IMR-90 (cell line): ENCODE measurements at regions not wholly inside any gene's neighbourhood (a gene's known extent, or its start where the extent isn't known, plus 50 kb on each side); places are given as distances from the start of the nearest gene placed in this dataset.

Experiments
- ATAC-seq: fragments of 200-7000 bp; cut with Tn5 transposase; 2 replicates; pipeline ENCODE4 v1.9.1; 2020; ENCODE audit warnings: low read depth, mild to moderate bottlenecking, moderate library complexity
- BruUV-seq: library from RNA; stranded (reverse); fragments of 400-500 nt; replicated peaks from 2 replicates; lab custom pipeline; 2021; lab: Mats Ljungman, UMichigan
- CTCF ChIA-PET: fragments of 300-600 bp; formaldehyde crosslinking; extraction: SDS; loops from one replicate; lab custom pipeline; 2021; ENCODE audit warnings: antibody characterized with exemption; lab: Yijun Ruan, JAX
- POLR2A ChIA-PET: fragments of 300-600 bp; sonication (Branson Sonifier 250); formaldehyde crosslinking; loops from one replicate; lab custom pipeline; 2022; ENCODE audit warnings: antibody characterized with exemption; ENCODE audit not compliant: unreplicated experiment; lab: Charles Lee
- DNase-seq: peaks from one replicate; pipeline ENCODE4 v3.0.0; 2013
- H2AFZ ChIP-seq: replicated peaks from 2 replicates; pipeline ENCODE3; 2013; ENCODE audit warnings: low read length, mild to moderate bottlenecking; ENCODE audit not compliant: poor library complexity
- H2AK5ac ChIP-seq: 2 replicates; pipeline ENCODE4 v1.6.1; 2013; ENCODE audit warnings: low read depth, low read length, inconsistent platforms
- H2AK9ac ChIP-seq: replicated peaks from 2 replicates; pipeline ENCODE3; 2013; ENCODE audit warnings: mild to moderate bottlenecking, low read depth, low read length, moderate library complexity; ENCODE audit not compliant: poor library complexity
- H2BK120ac ChIP-seq: 2 replicates; pipeline ENCODE4 v1.6.1; 2013; ENCODE audit warnings: low read depth, low read length, inconsistent platforms
- H2BK15ac ChIP-seq: 3 replicates; pipeline ENCODE4 v1.6.1; 2013; ENCODE audit warnings: low read depth, low read length, inconsistent platforms
- H2BK20ac ChIP-seq: 2 replicates; pipeline ENCODE4 v1.6.1; 2013; ENCODE audit warnings: low read depth, mild to moderate bottlenecking, inconsistent platforms, low read length, moderate library complexity
- H2BK5ac ChIP-seq: 2 replicates; pipeline ENCODE4 v1.6.1; 2013; ENCODE audit warnings: mild to moderate bottlenecking, low read depth, low read length, inconsistent platforms; ENCODE audit not compliant: poor library complexity, severe bottlenecking
- H3K14ac ChIP-seq: replicated peaks from 2 replicates; pipeline ENCODE4 v1.6.1; 2013; ENCODE audit warnings: low read depth, low read length, inconsistent platforms
- H3K18ac ChIP-seq: 2 replicates; pipeline ENCODE4 v1.6.1; 2013; ENCODE audit warnings: low read depth, low read length, control low read depth
- H3K23ac ChIP-seq: 2 replicates; pipeline ENCODE4 v1.6.1; 2013; ENCODE audit warnings: low read depth, low read length, inconsistent platforms
- H3K27ac ChIP-seq: 2 replicates; pipeline ENCODE4 v1.5.1; 2013; ENCODE audit warnings: mild to moderate bottlenecking, control low read depth, low read length; ENCODE audit not compliant: insufficient read depth
- H3K27me3 ChIP-seq: 2 replicates; pipeline ENCODE4 v1.6.1; 2013; ENCODE audit warnings: low read length; ENCODE audit not compliant: control insufficient read depth, insufficient read depth
- H3K36me3 ChIP-seq: 2 replicates; pipeline ENCODE4 v1.6.1; 2013; ENCODE audit warnings: low read length, mixed read lengths; ENCODE audit not compliant: control insufficient read depth, insufficient read depth
- H3K4ac ChIP-seq: 2 replicates; pipeline ENCODE4 v1.6.1; 2013; ENCODE audit warnings: low read depth, low read length, inconsistent platforms
- H3K4me1 ChIP-seq: 2 replicates; pipeline ENCODE4 v1.6.1; 2013; ENCODE audit warnings: low read length, mixed read lengths; ENCODE audit not compliant: control insufficient read depth, insufficient read depth
- H3K4me2 ChIP-seq: 2 replicates; pipeline ENCODE4 v1.6.1; 2013; ENCODE audit warnings: low read depth, mild to moderate bottlenecking, control low read depth, low read length, moderate library complexity
- H3K4me3 ChIP-seq: 2 replicates; pipeline ENCODE4 v1.5.1; 2013; ENCODE audit warnings: low read depth, mild to moderate bottlenecking, control low read depth, low read length, moderate library complexity; ENCODE audit not compliant: insufficient read depth
- H3K56ac ChIP-seq: 2 replicates; pipeline ENCODE4 v1.6.1; 2013; ENCODE audit warnings: low read length, inconsistent platforms; ENCODE audit not compliant: insufficient read depth; ENCODE audit errors: extremely low read depth
- H3K79me1 ChIP-seq, 2 experiments: 2 replicates each; pipeline ENCODE4 v1.6.1; 2013; ENCODE audit warnings: low read length in 2 of 2, inconsistent platforms in 1 of 2, low read depth in 1 of 2
- H3K9ac ChIP-seq: 2 replicates; pipeline ENCODE4 v1.6.1; 2013; ENCODE audit warnings: low read depth, low read length, control low read depth
- H3K9me1 ChIP-seq: 2 replicates; pipeline ENCODE4 v1.6.1; 2013; ENCODE audit warnings: low read length, inconsistent platforms; ENCODE audit not compliant: insufficient read depth
- H3K9me3 ChIP-seq: 2 replicates; pipeline ENCODE4 v1.6.1; 2013; ENCODE audit warnings: low read length; ENCODE audit not compliant: control insufficient read depth, insufficient read depth
- H4K20me1 ChIP-seq: 2 replicates; pipeline ENCODE4 v1.6.1; 2013; ENCODE audit warnings: low read length, inconsistent platforms; ENCODE audit not compliant: insufficient read depth
- H4K5ac ChIP-seq: 2 replicates; pipeline ENCODE4 v1.6.1; 2013; ENCODE audit warnings: mild to moderate bottlenecking, low read depth, low read length, control low read depth
- H4K8ac ChIP-seq, 2 experiments: 2 replicates each; pipeline ENCODE4 v1.6.1; 2013; ENCODE audit warnings: low read depth in 2 of 2, low read length in 2 of 2, control low read depth in 1 of 2, inconsistent platforms in 1 of 2
- H4K91ac ChIP-seq: 2 replicates; pipeline ENCODE4 v1.6.1; 2013; ENCODE audit warnings: low read depth, low read length, inconsistent platforms; ENCODE audit not compliant: insufficient read depth
- CHD1 ChIP-seq: IDR thresholded peaks from 2 replicates; pipeline ENCODE4 v1.6.1; 2012; ENCODE audit warnings: low read depth, low read length, improper control_type of control experiment
- CTCF ChIP-seq: conservative IDR thresholded peaks from 2 replicates; pipeline ENCODE4 v1.5.1; 2012; ENCODE audit warnings: mild to moderate bottlenecking, low read depth, low read length, improper control_type of control experiment
- ELK1 ChIP-seq: fragments of 150-350 bp; IDR thresholded peaks from 2 replicates; pipeline ENCODE4 v1.6.1; 2016; ENCODE audit warnings: low read depth, mild to moderate bottlenecking, low read length, moderate library complexity, borderline replicate concordance
- POLR2A ChIP-seq: IDR thresholded peaks from 2 replicates; pipeline ENCODE4 v1.6.1; 2012; ENCODE audit warnings: mild to moderate bottlenecking, low read depth, low read length
- RAD21 ChIP-seq: IDR thresholded peaks from 2 replicates; pipeline ENCODE4 v1.6.1; 2012; ENCODE audit warnings: low read length, improper control_type of control experiment
- dilution Hi-C: fragments of 300-500 bp; cut with HindIII; formaldehyde crosslinking; loops from one replicate; pipeline ENCODE4 v1.14.3; 2018; ENCODE audit warnings: low sequenced_read_pairs; ENCODE audit not compliant: unreplicated experiment
- in situ Hi-C: fragments of 300-500 bp; cut with MboI; formaldehyde crosslinking; loops from 3 replicates; pipeline ENCODE4 v1.14.3; 2019; ENCODE audit warnings: low sequenced_read_pairs, inconsistent platforms, mixed read lengths
- intact Hi-C: fragments of 100-400 bp; cut with micrococcal nuclease; formaldehyde crosslinking; loops from 2 replicates; pipeline ENCODE4 v1.10.0; 2022

- H3K4me1 ChIP-seq = peaks cover 11% of the 10 kb centered on the region
- H3K9me3 ChIP-seq = no peaks in the 10 kb centered on the region
- intact Hi-C loops (no loop called here), dilution Hi-C loops (no loop called here), in situ Hi-C loops (no loop called here)
- H2BK5ac ChIP-seq = no peak overlapping the region
- H4K20me1 ChIP-seq = no peaks in the 10 kb centered on the region
- H3K23ac ChIP-seq = no peak overlapping the region
- no peaks in the 10 kb centered on the region for H3K27me3 ChIP-seq
- no peak overlapping the region for H4K5ac ChIP-seq
- H3K4me3 ChIP-seq = no peak overlapping the region
- peak overlapping the region; percentile 61; the same call in 2 of the 3 replicates for H2BK15ac ChIP-seq
- no peak overlapping the region for H2BK20ac ChIP-seq
- no peak overlapping the region for H3K4ac ChIP-seq
- H3K14ac ChIP-seq = no peak overlapping the region
- BruUV-seq = no TSS peak
- TF ChIP-seq POLR2A = no peak
- TF ChIP-seq CTCF = no peak
- TF ChIP-seq ELK1 = no peak
- no peak for TF ChIP-seq RAD21
- no peak for TF ChIP-seq CHD1
- POLR2A ChIA-PET = no interaction called here
- DNase-seq (no peak), ATAC-seq (no peak)
- no peak overlapping the region for H3K56ac ChIP-seq
- H4K91ac ChIP-seq = no peak overlapping the region
- no peaks in the 10 kb centered on the region for H3K79me1 ChIP-seq
- H3K27ac ChIP-seq = no peak overlapping the region
- peaks cover 2% of the 10 kb centered on the region for H3K9me1 ChIP-seq
- no peak overlapping the region for H3K18ac ChIP-seq
- H2AK5ac ChIP-seq = 0 out of 2 replicates have a peak overlapping the region, but pooled peaks have one; percentile 49
- CTCF ChIA-PET = no interaction called here
- no peak overlapping the region for H4K8ac ChIP-seq
- no peak overlapping the region for H3K9ac ChIP-seq
- H2BK120ac ChIP-seq = peak overlapping the region; percentile 49; the same call in 1 of the 2 replicates
- H2AFZ ChIP-seq = no peak overlapping the region
- no peak overlapping the region for H3K4me2 ChIP-seq
- H3K36me3 ChIP-seq = no peaks in the 10 kb centered on the region
- H2AK9ac ChIP-seq = no peak overlapping the region
Measured at GRCh38 chr18:60021556-60021955, 121.8 kb downstream of the PMAIP1 start.
